ENCODE measurements at regions not wholly inside any gene's neighbourhood (a gene's known extent, or its start where the extent isn't known, plus 50 kb on each side); places are given as distances from the start of the nearest gene placed in this dataset.

DNA sequence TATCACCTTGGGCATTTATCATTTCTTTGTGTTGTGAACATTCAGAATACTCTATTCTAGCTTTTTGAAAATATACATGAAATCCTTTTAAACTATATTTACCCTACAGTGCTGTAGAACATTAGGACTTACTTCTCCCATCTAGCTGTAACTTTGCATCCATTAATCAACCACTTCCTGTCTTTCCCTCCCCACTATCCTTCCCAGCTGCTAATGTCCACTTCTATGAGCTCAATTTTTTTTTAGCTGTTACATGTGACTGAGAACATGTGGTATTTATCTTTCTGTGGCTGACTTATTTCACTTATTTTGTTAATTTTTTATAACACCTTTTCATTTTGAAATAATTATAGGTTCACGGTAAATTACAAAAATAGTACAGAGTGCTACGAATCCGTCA, 136.0 kb downstream of the LMNTD1 start:
- Histone ChIP-seq H2AFZ (no peak overlapping the region), H3K79me2 (ENCODE audit: low read depth) (no peaks in the 10 kb centered on the region), H3K27ac (no peak overlapping the region), H3K9me2 (ENCODE audit: insufficient read depth) (peaks cover 4% of the 10 kb centered on the region; the same call in 1 of the 2 replicates), H4K20me1 (ENCODE audit: insufficient read depth) (no peaks in the 10 kb centered on the region), H3K27me3 (ENCODE audit: insufficient read depth, low read depth) (no peaks in the 10 kb centered on the region), H3K4me1 (replicated peaks; ENCODE audit: insufficient read depth) (no peaks in the 10 kb centered on the region), H3K9me3 (ENCODE audit: insufficient read depth, low read depth) (no peaks in the 10 kb centered on the region), H3F3A (ENCODE audit: insufficient read depth, low read depth) (no peaks in the 10 kb centered on the region), H3K36me3 (ENCODE audit: low read depth) (no peaks in the 10 kb centered on the region), H3K4me3 (no peak overlapping the region), H3K4me2 (no peak overlapping the region)
- TF ChIP-seq, protein P1, sequence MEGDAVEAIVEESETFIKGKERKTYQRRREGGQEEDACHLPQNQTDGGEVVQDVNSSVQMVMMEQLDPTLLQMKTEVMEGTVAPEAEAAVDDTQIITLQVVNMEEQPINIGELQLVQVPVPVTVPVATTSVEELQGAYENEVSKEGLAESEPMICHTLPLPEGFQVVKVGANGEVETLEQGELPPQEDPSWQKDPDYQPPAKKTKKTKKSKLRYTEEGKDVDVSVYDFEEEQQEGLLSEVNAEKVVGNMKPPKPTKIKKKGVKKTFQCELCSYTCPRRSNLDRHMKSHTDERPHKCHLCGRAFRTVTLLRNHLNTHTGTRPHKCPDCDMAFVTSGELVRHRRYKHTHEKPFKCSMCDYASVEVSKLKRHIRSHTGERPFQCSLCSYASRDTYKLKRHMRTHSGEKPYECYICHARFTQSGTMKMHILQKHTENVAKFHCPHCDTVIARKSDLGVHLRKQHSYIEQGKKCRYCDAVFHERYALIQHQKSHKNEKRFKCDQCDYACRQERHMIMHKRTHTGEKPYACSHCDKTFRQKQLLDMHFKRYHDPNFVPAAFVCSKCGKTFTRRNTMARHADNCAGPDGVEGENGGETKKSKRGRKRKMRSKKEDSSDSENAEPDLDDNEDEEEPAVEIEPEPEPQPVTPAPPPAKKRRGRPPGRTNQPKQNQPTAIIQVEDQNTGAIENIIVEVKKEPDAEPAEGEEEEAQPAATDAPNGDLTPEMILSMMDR (conservative IDR thresholded peaks at IDR 0.05) = no peak
- no peak for TF ChIP-seq EZH2 (IDR thresholded peaks at IDR 0.05; ENCODE audit: low read depth)
- POLR2A ChIA-PET (ENCODE audit: unreplicated experiment) = no interaction called here
- no TSS peak for BruUV-seq (replicated peaks)
- CTCF ChIA-PET = no interaction called here
- intact Hi-C loops (cut with micrococcal nuclease; ENCODE audit: unreplicated experiment) = no loop called here
- DNase-seq = no peak

DNA sequence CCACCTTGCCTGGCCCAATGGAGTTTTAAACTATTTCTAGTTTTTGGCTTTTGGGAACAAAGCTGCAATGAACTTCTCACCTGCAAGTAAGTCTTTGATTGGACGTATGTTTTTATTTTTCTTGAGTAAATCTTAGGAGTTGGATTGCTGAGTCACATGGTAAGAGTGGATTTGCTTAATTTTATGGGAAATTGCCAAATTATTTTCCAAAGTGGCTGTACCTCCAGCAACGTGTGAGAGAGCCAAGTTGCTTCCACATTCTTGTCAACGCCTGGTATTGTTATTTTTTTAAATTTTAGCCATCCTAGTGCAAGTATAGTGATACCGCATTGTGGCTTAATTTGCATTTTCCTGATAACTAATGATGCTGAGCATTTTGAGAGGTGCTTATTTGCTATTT, 136.6 kb downstream of the LMNTD1 start:
- no peaks in the 10 kb centered on the region for H3K27me3 ChIP-seq (ENCODE audit: insufficient read depth, low read depth)
- no peaks in the 10 kb centered on the region for H3K4me1 ChIP-seq (replicated peaks; ENCODE audit: insufficient read depth)
- POLR2A ChIA-PET (ENCODE audit: unreplicated experiment) = no interaction called here
- H3K9me2 ChIP-seq (ENCODE audit: insufficient read depth) = peaks cover 4% of the 10 kb centered on the region; the same call in 1 of the 2 replicates
- H3K36me3 ChIP-seq (ENCODE audit: low read depth) = no peaks in the 10 kb centered on the region
- no peak overlapping the region for H2AFZ ChIP-seq
- no peaks in the 10 kb centered on the region for H3K9me3 ChIP-seq (ENCODE audit: insufficient read depth, low read depth)
- TF ChIP-seq, protein P1 (conservative IDR thresholded peaks at IDR 0.05) = no peak
- DNase-seq = no peak
- no peak overlapping the region for H3K4me3 ChIP-seq
- CTCF ChIA-PET = interaction anchor here (0.7 kb wide), 1 partner anchor 52 kb away, joined by 3 read pairs; no protein-coding TSS in a partner anchor
- no peaks in the 10 kb centered on the region for H4K20me1 ChIP-seq (ENCODE audit: insufficient read depth)
- H3K27ac ChIP-seq = no peak overlapping the region
- no peaks in the 10 kb centered on the region for H3K79me2 ChIP-seq (ENCODE audit: low read depth)
- intact Hi-C loops (cut with micrococcal nuclease; ENCODE audit: unreplicated experiment) = no loop called here
- no TSS peak for BruUV-seq (replicated peaks)
- H3F3A ChIP-seq (ENCODE audit: insufficient read depth, low read depth) = no peaks in the 10 kb centered on the region
- no peak overlapping the region for H3K4me2 ChIP-seq

DNA sequence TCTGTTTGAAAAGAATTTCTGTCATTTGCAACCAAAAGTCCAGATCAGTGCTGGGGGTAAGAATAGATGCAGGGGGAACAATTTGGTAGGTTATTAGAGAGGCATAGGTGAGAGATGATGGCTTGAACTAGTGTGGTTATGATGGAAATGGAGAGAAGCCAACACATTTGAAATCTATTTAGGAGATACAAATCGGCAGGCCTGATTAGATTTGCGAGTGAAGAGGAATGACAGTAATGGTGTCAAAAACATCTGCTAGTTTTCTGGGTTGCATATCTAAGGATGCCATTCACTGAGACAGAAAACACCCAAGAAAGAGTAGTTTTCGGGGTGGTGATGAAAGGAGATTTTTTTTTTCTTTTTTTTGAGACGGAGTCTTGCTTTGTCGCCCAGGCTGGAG, 138.1 kb downstream of the LMNTD1 start:
- no peaks in the 10 kb centered on the region for H3K4me1 ChIP-seq (replicated peaks; ENCODE audit: insufficient read depth)
- peaks cover 4% of the 10 kb centered on the region; the same call in 1 of the 2 replicates for H3K9me2 ChIP-seq (ENCODE audit: insufficient read depth)
- no peak overlapping the region for H3K4me2 ChIP-seq
- TF ChIP-seq EZH2 (IDR thresholded peaks at IDR 0.05; ENCODE audit: low read depth) = no peak
- TF ChIP-seq, protein P1 (conservative IDR thresholded peaks at IDR 0.05) = no peak
- H3K9me3 ChIP-seq (ENCODE audit: insufficient read depth, low read depth) = no peaks in the 10 kb centered on the region
- no peak for DNase-seq
- no peaks in the 10 kb centered on the region for H3K79me2 ChIP-seq (ENCODE audit: low read depth)
- no peaks in the 10 kb centered on the region for H3K27me3 ChIP-seq (ENCODE audit: insufficient read depth, low read depth)
- H3K36me3 ChIP-seq (ENCODE audit: low read depth) = no peaks in the 10 kb centered on the region
- no peak overlapping the region for H3K27ac ChIP-seq
- no peak overlapping the region for H3K4me3 ChIP-seq
- POLR2A ChIA-PET (ENCODE audit: unreplicated experiment) = no interaction called here
- no peaks in the 10 kb centered on the region for H4K20me1 ChIP-seq (ENCODE audit: insufficient read depth)
- no peaks in the 10 kb centered on the region for H3F3A ChIP-seq (ENCODE audit: insufficient read depth, low read depth)
- intact Hi-C loops (cut with micrococcal nuclease; ENCODE audit: unreplicated experiment) = no loop called here
- CTCF ChIA-PET = no interaction called here
- no peak overlapping the region for H2AFZ ChIP-seq
- BruUV-seq (replicated peaks) = no TSS peak

Measured in PC-9 (cell line).